AG04449 (cell line): ENCODE measurements at regions not wholly inside any gene's neighbourhood (a gene's known extent, or its start where the extent isn't known, plus 50 kb on each side); places are given as distances from the start of the nearest gene placed in this dataset.

Experiments used
- CTCF ChIA-PET: fragments of 350-600 bp; formaldehyde crosslinking; extraction: SDS; loops from one replicate; lab custom pipeline; 2021; ENCODE audit warnings: antibody characterized with exemption; lab: Yijun Ruan, JAX
- POLR2A ChIA-PET: fragments of 400-600, 350-600 bp; formaldehyde crosslinking; extraction: SDS; loops from one replicate; lab custom pipeline; 2020; ENCODE audit warnings: antibody characterized with exemption, inconsistent platforms; lab: Yijun Ruan, JAX
- DNase-seq: peaks from one replicate; pipeline ENCODE4 v3.0.0-alpha.2; 2010; ENCODE audit warnings: low read depth, low spot score
- H3K4me3 ChIP-seq: 2 replicates; pipeline ENCODE4 v1.5.1; 2011; ENCODE audit warnings: low read depth, mild to moderate bottlenecking, control low read depth, low read length
- TF ChIP-seq, protein P1 (sequence below): IDR thresholded peaks from one replicate; pipeline ENCODE4 v1.5.1; 2011; ENCODE audit warnings: mild to moderate bottlenecking, moderate library complexity, low read length, control low read depth, inconsistent platforms; ENCODE audit not compliant: insufficient read depth; ENCODE audit errors: missing control alignments

DNA sequence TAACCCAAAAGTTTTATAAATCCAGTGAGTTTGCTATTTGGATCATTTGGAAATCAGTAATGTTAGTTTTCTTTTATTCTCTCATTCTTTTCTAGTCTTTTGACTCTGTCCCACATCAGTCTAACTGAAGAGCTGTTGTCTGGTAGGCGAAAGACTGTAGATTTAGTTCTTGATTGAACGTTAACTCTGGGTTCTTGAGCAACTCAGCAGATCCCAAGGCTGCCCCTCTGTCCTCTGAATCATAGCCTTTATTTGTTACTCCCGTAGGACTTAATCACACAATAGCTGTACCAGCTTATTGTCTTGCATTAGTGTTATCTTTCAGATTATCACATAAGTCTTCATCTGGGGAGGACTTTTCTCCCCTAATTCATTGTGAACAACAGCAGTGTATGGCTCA is 119.3 kb upstream of the TOM1L1 start:
- CTCF ChIA-PET = no interaction called here

DNA sequence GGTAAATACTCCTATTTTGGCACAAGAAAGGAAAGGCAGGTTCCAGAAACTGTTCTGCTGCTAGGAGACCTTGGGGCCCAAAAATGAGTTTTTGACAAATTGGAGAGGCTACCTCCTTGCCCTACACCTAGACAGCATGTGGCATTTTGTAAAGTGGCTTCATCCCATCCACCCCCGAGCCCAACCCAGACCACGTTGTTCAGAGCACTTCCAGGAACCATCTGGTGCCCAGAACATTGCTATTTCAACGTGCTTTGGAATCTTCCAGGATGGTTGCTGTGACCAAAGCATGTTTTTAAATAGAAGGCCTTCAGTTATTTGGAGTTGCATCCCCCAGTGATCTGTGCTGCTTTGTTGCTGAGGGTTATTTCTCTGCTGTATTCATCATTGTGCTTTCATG is 116.3 kb upstream of the TOM1L1 start:
- ChIA-PET CTCF (no interaction called here), POLR2A (no interaction called here)
- no peak for DNase-seq
- TF ChIP-seq, protein P1, sequence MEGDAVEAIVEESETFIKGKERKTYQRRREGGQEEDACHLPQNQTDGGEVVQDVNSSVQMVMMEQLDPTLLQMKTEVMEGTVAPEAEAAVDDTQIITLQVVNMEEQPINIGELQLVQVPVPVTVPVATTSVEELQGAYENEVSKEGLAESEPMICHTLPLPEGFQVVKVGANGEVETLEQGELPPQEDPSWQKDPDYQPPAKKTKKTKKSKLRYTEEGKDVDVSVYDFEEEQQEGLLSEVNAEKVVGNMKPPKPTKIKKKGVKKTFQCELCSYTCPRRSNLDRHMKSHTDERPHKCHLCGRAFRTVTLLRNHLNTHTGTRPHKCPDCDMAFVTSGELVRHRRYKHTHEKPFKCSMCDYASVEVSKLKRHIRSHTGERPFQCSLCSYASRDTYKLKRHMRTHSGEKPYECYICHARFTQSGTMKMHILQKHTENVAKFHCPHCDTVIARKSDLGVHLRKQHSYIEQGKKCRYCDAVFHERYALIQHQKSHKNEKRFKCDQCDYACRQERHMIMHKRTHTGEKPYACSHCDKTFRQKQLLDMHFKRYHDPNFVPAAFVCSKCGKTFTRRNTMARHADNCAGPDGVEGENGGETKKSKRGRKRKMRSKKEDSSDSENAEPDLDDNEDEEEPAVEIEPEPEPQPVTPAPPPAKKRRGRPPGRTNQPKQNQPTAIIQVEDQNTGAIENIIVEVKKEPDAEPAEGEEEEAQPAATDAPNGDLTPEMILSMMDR = no peak
- H3K4me3 ChIP-seq = no peak overlapping the region

More for the DNA sequence above, 119.3 kb upstream of the TOM1L1 start:
- no peak overlapping the region for H3K4me3 ChIP-seq
- no peak for DNase-seq
- POLR2A ChIA-PET = no interaction called here
- TF ChIP-seq, protein P1 = no peak

DNA sequence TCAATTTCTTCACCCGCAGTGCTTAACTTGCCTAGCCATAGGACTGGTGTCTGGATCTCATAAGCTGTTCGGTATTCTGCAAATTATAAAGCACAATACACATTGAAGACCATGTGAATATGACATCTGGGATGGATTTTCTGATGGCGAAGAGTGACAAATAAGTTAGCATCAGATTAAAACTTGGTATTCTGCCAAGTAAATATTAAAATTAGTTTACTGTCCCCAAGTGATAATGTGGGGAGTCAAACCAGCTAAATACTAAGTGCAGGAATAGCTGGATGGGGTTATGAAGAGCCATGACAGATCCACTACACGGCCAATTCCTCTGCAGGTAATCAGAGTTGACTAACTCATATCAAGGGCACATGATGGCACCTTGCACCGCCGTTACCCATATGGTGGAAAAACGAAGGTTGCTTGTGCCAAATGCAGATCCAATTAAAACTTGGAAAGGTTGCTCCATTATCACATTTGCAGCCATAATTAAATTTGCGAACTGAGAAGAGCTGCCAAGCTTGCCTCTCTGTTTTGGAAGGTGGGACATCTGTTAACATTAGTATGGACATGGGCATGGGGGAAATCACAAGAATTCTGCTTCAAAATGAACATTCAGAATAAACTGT is 114.9 kb upstream of the TOM1L1 start:
- ChIA-PET CTCF (no interaction called here), POLR2A (no interaction called here)
- TF ChIP-seq, protein P1 = no peak
- no peak for DNase-seq
- H3K4me3 ChIP-seq = no peak overlapping the region

DNA sequence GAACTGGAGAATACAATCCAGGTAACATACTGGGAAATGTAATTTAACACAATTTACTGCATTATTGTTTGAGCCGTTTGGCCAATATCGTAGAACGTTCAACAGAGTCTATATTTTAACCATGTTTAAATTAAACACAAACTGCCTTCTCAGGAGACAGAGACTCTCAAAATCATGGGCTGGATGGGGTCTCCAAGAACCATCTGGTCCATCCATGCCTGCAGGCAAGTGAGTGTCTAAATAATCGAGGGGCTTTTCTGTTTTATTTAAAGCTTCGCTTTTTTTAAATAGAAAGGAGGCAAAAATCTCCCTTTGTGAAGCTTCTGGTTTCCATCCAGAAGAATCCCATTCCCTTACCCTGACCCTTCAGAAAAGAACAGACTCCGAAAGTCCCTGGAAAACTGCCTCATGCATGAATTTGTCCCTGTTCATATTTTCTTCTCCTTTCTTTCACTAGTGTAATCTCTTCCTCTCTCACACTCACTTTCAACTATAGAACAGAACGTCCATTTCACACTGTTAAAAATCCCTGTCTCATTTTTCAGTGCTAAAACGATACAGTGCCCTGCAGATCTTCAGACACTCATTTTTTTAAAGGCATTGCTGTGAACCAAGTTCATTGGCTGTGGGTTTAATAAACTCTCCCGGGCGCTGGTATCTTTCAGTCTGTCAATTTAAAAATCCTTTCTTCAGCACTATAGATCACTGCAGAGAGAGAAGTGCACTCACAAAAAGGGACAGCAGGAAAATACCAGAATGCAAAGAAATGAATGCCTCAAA is 111.4 kb upstream of the TOM1L1 start:
- TF ChIP-seq, protein P1 = no peak
- no peak overlapping the region for H3K4me3 ChIP-seq
- no peak for DNase-seq
- ChIA-PET CTCF (no interaction called here), POLR2A (no interaction called here)

DNA sequence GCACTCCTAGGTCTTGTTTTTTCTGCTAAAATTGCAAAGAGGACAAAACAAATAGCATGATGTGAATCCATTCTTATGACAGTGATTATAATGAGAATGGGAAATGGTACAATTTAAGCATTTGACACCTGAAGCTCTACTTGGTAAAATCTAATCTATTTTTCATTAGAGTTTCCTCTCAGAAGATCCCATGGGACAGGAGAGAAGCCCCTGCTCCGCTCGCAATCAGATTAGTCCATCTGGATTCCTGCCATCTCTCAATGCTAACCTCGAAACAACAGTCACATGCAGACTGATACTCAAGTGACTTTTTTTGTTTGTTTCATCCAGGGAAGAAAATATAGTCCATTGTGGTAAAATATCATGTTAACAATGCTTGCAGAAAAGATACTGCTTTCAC is 107.4 kb upstream of the TOM1L1 start:
- POLR2A ChIA-PET = no interaction called here
- H3K4me3 ChIP-seq = no peak overlapping the region
- DNase-seq = no peak
- TF ChIP-seq, protein P1 = no peak
- CTCF ChIA-PET = no interaction called here

DNA sequence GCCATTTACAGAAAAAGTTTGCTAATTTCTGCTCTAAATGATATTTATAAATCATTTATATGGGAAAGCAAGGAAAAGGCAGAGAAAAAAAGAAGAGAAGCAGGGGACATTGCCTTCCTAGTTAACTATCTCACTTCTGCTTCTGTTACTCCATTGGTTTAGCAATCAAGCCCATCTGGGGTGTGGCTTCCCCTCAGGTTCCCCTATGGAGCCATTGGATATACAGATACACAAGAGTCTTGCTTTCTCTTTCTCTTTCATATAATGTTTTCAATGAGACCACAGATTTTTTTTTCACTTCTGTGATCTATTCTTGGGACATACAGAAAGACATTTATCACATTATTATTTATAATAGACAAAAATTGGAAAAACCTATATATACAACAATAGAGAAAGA is 105.6 kb upstream of the TOM1L1 start:
- no peak overlapping the region for H3K4me3 ChIP-seq
- POLR2A ChIA-PET = no interaction called here

More for the DNA sequence above, 105.6 kb upstream of the TOM1L1 start:
- no peak for DNase-seq
- CTCF ChIA-PET = no interaction called here
- TF ChIP-seq, protein P1 = no peak
